HCT116 (cell line): ENCODE measurements at regions not wholly inside any gene's neighbourhood (a gene's known extent, or its start where the extent isn't known, plus 50 kb on each side); places are given as distances from the start of the nearest gene placed in this dataset.

Experiments
- ATAC-seq: fragments of 200-7000 bp; cut with Tn5 transposase; 2 replicates; pipeline ENCODE4 v1.9.1; 2020; ENCODE audit warnings: mild to moderate bottlenecking, moderate library complexity
- BruUV-seq: library from RNA; stranded (reverse); fragments of 400-500 nt; replicated peaks from 2 replicates; lab custom pipeline; 2021; lab: Mats Ljungman, UMichigan
- CTCF ChIA-PET: fragments of 300-600 bp; sonication (Branson Sonifier 250); formaldehyde crosslinking; loops from one replicate; lab custom pipeline; 2021; ENCODE audit warnings: antibody characterized with exemption; lab: Charles Lee
- POLR2A ChIA-PET: fragments of 300-600, 350-600 bp; sonication (Branson Sonifier 250); formaldehyde crosslinking; loops from one replicate; lab custom pipeline; 2021; ENCODE audit warnings: antibody characterized with exemption; lab: Charles Lee
- RAD21 ChIA-PET, 2 experiments: fragments of 300-600 bp; sonication (Branson Sonifier 250); formaldehyde crosslinking; loops; one replicate each; lab custom pipeline; 2023; ENCODE audit warnings: low total read pairs in 2 of 2; ENCODE audit not compliant: uncharacterized antibody in 2 of 2, unreplicated experiment in 2 of 2, low non-redundant PET in 1 of 2; lab: Charles Lee
- DNase-seq: peaks from one replicate; pipeline ENCODE4 v3.0.0-alpha.2; 2010; ENCODE audit warnings: low read depth, low spot score
- H2AFZ ChIP-seq: fragments of 200-600 bp; shearing (Covaris generic), sonication (generic); 2 replicates; pipeline ENCODE4 v1.6.1; 2017; ENCODE audit warnings: low read depth, mixed run types, mixed read lengths, antibody characterized with exemption, low read length; ENCODE audit not compliant: poor library complexity, severe bottlenecking
- H3K27ac ChIP-seq: 2 replicates; pipeline ENCODE4 v1.5.1; 2012; ENCODE audit warnings: low read depth, low read length
- H3K27me3 ChIP-seq: fragments of 200-600 bp; sonication (generic); 2 replicates; pipeline ENCODE4 v1.6.1; 2016; ENCODE audit warnings: mixed run types, low read length, mixed read lengths; ENCODE audit not compliant: insufficient read depth
- H3K36me3 ChIP-seq, 2 experiments: fragments of 200-500 bp in 1 of 2; fragments of 200-600 bp in 1 of 2; sonication (Bioruptor generic) in 1 of 2; sonication (generic) in 1 of 2; 2 replicates each; pipeline versions ENCODE4 v1.5.1 to v1.6.1; 2014 to 2016; ENCODE audit warnings: low read length in 2 of 2, inconsistent platforms in 1 of 2, mixed read lengths in 1 of 2, mixed run types in 1 of 2; ENCODE audit not compliant: insufficient read depth in 2 of 2, control insufficient read depth in 1 of 2
- H3K4me1 ChIP-seq, 2 experiments: fragments of 200-600 bp in 1 of 2; sonication (generic) in 1 of 2; 2 replicates each; pipeline versions ENCODE4 v1.5.1 to v1.6.1; 2012 to 2017; ENCODE audit warnings: low read length in 2 of 2, inconsistent platforms in 1 of 2, mild to moderate bottlenecking in 1 of 2, mixed read lengths in 1 of 2, mixed run types in 1 of 2, moderate library complexity in 1 of 2; ENCODE audit not compliant: insufficient read depth in 2 of 2, control insufficient read depth in 1 of 2
- H3K4me2 ChIP-seq: fragments of 200-600 bp; sonication (generic); 2 replicates; pipeline ENCODE4 v1.6.1; 2017; ENCODE audit warnings: mixed run types, low read length, mixed read lengths
- H3K4me3 ChIP-seq, 2 experiments: fragments of 200-600 bp in 1 of 2; sonication (generic) in 1 of 2; replicated peaks in 1 of 2; 2 replicates each; pipeline ENCODE4 v1.5.1; 2011 to 2016; ENCODE audit warnings: low read length in 2 of 2, control low read depth in 1 of 2, low read depth in 1 of 2, mild to moderate bottlenecking in 1 of 2, mixed read lengths in 1 of 2, mixed run types in 1 of 2
- H3K79me2 ChIP-seq: fragments of 200-600 bp; sonication (generic); 2 replicates; pipeline ENCODE4 v1.6.1; 2017; ENCODE audit warnings: mild to moderate bottlenecking, mixed run types, low read length, moderate library complexity, mixed read lengths; ENCODE audit not compliant: insufficient read depth
- H3K9ac ChIP-seq: fragments of 200-600 bp; sonication (generic); 2 replicates; pipeline ENCODE4 v1.6.1; 2016; ENCODE audit warnings: low read length, mixed read lengths
- H3K9me2 ChIP-seq: fragments of 200-600 bp; sonication (generic), shearing (Covaris generic); 2 replicates; pipeline ENCODE4 v1.6.1; 2017; ENCODE audit warnings: mixed run types, mild to moderate bottlenecking, moderate library complexity; ENCODE audit not compliant: insufficient read depth
- H3K9me3 ChIP-seq, 2 experiments: fragments of 200-500 bp in 1 of 2; fragments of 200-600 bp in 1 of 2; sonication (Bioruptor generic) in 1 of 2; sonication (generic) in 1 of 2; 2 replicates each; pipeline ENCODE4 v1.6.1; 2014 to 2017; ENCODE audit warnings: low read length in 2 of 2, mixed read lengths in 2 of 2, inconsistent platforms in 1 of 2, low read depth in 1 of 2, mild to moderate bottlenecking in 1 of 2, mixed run types in 1 of 2, moderate library complexity in 1 of 2; ENCODE audit not compliant: control insufficient read depth in 1 of 2, insufficient read depth in 1 of 2
- H4K20me1 ChIP-seq: fragments of 200-600 bp; sonication (generic), shearing (Covaris generic); 2 replicates; pipeline ENCODE4 v1.6.1; 2017; ENCODE audit warnings: mixed run types, mild to moderate bottlenecking, moderate library complexity; ENCODE audit not compliant: insufficient read depth
- CBX3 ChIP-seq: IDR thresholded peaks from 2 replicates; pipeline ENCODE4 v1.6.1; 2012; ENCODE audit warnings: low read depth
- ELF1 ChIP-seq: IDR thresholded peaks from 2 replicates; pipeline ENCODE4 v1.6.1; 2012; ENCODE audit warnings: low read depth, borderline replicate concordance
- EZH2 ChIP-seq: fragments of 200-600 bp; sonication (generic); IDR thresholded peaks from 2 replicates; pipeline ENCODE4 v1.6.1; 2017; ENCODE audit warnings: antibody characterized with exemption, mixed run types
- EZH2phosphoT487 ChIP-seq: fragments of 200-600 bp; IDR thresholded peaks from 2 replicates; pipeline ENCODE4 v1.6.1; 2018; ENCODE audit warnings: antibody characterized with exemption, borderline replicate concordance
- FOSL1 ChIP-seq: IDR thresholded peaks from 2 replicates; pipeline ENCODE4 v1.6.1; 2012; ENCODE audit warnings: low read depth
- JUND ChIP-seq: IDR thresholded peaks from 2 replicates; pipeline ENCODE4 v1.6.1; 2012
- POLR2A ChIP-seq: IDR thresholded peaks from 2 replicates; pipeline ENCODE4 v1.7.0; 2011; ENCODE audit warnings: borderline replicate concordance; ENCODE audit not compliant: insufficient read depth, insufficient read length; ENCODE audit errors: extremely low read depth
- POLR2AphosphoS5 ChIP-seq: IDR thresholded peaks from 2 replicates; pipeline ENCODE4 v1.6.1; 2011; ENCODE audit warnings: mild to moderate bottlenecking, low read depth, low read length, moderate library complexity
- RAD21 ChIP-seq: IDR thresholded peaks from 2 replicates; pipeline ENCODE4 v1.6.1; 2012; ENCODE audit warnings: low read depth, mild to moderate bottlenecking
- REST ChIP-seq: IDR thresholded peaks from 2 replicates; pipeline ENCODE4 v1.6.1; 2012; ENCODE audit warnings: low read depth
- SIN3A ChIP-seq: IDR thresholded peaks from 2 replicates; pipeline ENCODE4 v1.6.1; 2012; ENCODE audit warnings: low read depth
- SP1 ChIP-seq: IDR thresholded peaks from 2 replicates; pipeline ENCODE4 v1.6.1; 2012; ENCODE audit warnings: low read depth
- SRF ChIP-seq: IDR thresholded peaks from 2 replicates; pipeline ENCODE4 v1.6.1; 2012; ENCODE audit warnings: low read depth
- TCF7L2 ChIP-seq: IDR thresholded peaks from 2 replicates; pipeline ENCODE4 v1.7.0; 2011; ENCODE audit warnings: borderline replicate concordance, inconsistent platforms; ENCODE audit not compliant: insufficient read depth, insufficient read length; ENCODE audit errors: extremely low read depth
- YY1 ChIP-seq: IDR thresholded peaks from 2 replicates; pipeline ENCODE4 v1.6.1; 2011; ENCODE audit warnings: low read length, low read depth, moderate library complexity, mild to moderate bottlenecking; ENCODE audit not compliant: insufficient replicate concordance; ENCODE audit errors: extremely low read depth
- ZNF274 ChIP-seq: fragments of 200-500 bp; sonication (Bioruptor generic); IDR thresholded peaks from 2 replicates; pipeline ENCODE4 v1.6.1; 2014; ENCODE audit warnings: mild to moderate bottlenecking, low read depth, low read length, inconsistent platforms
- intact Hi-C: fragments of 100-400 bp; cut with micrococcal nuclease; formaldehyde crosslinking; loops from 2 replicates; pipeline ENCODE4 v1.10.0; 2022
- TF ChIP-seq, protein P1 (sequence below): IDR thresholded peaks from 2 replicates; pipeline ENCODE4 v1.6.1; 2011; ENCODE audit warnings: mild to moderate bottlenecking, low read length, moderate library complexity; ENCODE audit not compliant: insufficient replicate concordance; ENCODE audit errors: extremely low read depth
- TF ChIP-seq, protein P2 (sequence below): IDR thresholded peaks from 2 replicates; pipeline ENCODE4 v1.6.1; 2012
- TF ChIP-seq, protein P3 (sequence below): IDR thresholded peaks from 2 replicates; pipeline ENCODE4 v1.6.1; 2012
- TF ChIP-seq, protein P4 (sequence below), 3 experiments: fragments of 200-600 bp in 1 of 3; sonication (generic) in 1 of 3; IDR thresholded peaks in 2 of 3; conservative IDR thresholded peaks in 1 of 3; 2 replicates each; pipeline ENCODE4 v1.5.1; 2012 to 2017; ENCODE audit warnings: low read depth in 2 of 3, low read length in 2 of 3, antibody characterized with exemption in 1 of 3, borderline replicate concordance in 1 of 3, control low read depth in 1 of 3, mild to moderate bottlenecking in 1 of 3, mixed read lengths in 1 of 3, mixed run types in 1 of 3, moderate library complexity in 1 of 3; ENCODE audit not compliant: insufficient read depth in 1 of 3

DNA sequence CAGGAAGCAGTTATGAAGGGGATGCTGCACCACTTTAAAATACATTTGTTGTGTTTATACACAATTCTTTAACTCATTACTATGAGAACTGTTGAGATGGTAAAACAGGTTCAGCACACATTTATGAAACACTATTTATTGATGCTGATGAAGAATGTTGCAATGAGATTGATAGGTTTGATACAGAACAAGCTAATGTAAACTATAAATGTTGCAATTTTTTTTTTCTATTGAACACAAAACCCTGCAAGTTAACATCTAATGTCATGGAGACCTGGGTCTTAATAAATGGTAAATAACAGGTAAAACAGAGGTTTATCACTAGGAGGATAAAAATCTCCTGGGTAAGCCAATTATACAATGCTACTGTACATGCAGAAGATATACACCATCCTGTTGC, 857.6 kb downstream of the FSCB start:
- DNase-seq: no peak
- TF ChIP-seq EZH2phosphoT487 (no peak), SRF (no peak), ELF1 (no peak), JUND (no peak), ZNF274 (no peak), POLR2AphosphoS5 (no peak), CBX3 (no peak), RAD21 (no peak), EZH2 (no peak), TCF7L2 (no peak), POLR2A (no peak), REST (no peak), FOSL1 (no peak), YY1 (no peak), SIN3A (no peak), SP1 (no peak)
- TF ChIP-seq, protein P1, sequence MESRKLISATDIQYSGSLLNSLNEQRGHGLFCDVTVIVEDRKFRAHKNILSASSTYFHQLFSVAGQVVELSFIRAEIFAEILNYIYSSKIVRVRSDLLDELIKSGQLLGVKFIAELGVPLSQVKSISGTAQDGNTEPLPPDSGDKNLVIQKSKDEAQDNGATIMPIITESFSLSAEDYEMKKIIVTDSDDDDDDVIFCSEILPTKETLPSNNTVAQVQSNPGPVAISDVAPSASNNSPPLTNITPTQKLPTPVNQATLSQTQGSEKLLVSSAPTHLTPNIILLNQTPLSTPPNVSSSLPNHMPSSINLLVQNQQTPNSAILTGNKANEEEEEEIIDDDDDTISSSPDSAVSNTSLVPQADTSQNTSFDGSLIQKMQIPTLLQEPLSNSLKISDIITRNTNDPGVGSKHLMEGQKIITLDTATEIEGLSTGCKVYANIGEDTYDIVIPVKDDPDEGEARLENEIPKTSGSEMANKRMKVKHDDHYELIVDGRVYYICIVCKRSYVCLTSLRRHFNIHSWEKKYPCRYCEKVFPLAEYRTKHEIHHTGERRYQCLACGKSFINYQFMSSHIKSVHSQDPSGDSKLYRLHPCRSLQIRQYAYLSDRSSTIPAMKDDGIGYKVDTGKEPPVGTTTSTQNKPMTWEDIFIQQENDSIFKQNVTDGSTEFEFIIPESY: no peak
- TF ChIP-seq, protein P2, sequence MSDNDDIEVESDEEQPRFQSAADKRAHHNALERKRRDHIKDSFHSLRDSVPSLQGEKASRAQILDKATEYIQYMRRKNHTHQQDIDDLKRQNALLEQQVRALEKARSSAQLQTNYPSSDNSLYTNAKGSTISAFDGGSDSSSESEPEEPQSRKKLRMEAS: no peak
- TF ChIP-seq, protein P3, sequence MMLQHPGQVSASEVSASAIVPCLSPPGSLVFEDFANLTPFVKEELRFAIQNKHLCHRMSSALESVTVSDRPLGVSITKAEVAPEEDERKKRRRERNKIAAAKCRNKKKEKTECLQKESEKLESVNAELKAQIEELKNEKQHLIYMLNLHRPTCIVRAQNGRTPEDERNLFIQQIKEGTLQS: no peak
- TF ChIP-seq, protein P4, sequence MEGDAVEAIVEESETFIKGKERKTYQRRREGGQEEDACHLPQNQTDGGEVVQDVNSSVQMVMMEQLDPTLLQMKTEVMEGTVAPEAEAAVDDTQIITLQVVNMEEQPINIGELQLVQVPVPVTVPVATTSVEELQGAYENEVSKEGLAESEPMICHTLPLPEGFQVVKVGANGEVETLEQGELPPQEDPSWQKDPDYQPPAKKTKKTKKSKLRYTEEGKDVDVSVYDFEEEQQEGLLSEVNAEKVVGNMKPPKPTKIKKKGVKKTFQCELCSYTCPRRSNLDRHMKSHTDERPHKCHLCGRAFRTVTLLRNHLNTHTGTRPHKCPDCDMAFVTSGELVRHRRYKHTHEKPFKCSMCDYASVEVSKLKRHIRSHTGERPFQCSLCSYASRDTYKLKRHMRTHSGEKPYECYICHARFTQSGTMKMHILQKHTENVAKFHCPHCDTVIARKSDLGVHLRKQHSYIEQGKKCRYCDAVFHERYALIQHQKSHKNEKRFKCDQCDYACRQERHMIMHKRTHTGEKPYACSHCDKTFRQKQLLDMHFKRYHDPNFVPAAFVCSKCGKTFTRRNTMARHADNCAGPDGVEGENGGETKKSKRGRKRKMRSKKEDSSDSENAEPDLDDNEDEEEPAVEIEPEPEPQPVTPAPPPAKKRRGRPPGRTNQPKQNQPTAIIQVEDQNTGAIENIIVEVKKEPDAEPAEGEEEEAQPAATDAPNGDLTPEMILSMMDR (IDR thresholded peaks at IDR 0.05 in 2 of 3, conservative IDR thresholded peaks at IDR 0.05 in 1 of 3; ENCODE audit: borderline replicate concordance in 1 of 3, insufficient read depth in 1 of 3, low read depth in 2 of 3, low read length in 2 of 3): no peak

More for the DNA sequence above, 857.6 kb downstream of the FSCB start:
- Histone ChIP-seq H3K9me3 (no peaks in the 10 kb centered on the region; a peak in 1 of 4 replicates), H3K9ac (no peak overlapping the region), H4K20me1 (no peaks in the 10 kb centered on the region), H3K27me3 (no peaks in the 10 kb centered on the region), H3K9me2 (no peaks in the 10 kb centered on the region), H2AFZ (no peak overlapping the region), H3K4me3 (no peak overlapping the region), H3K27ac (no peak overlapping the region), H3K4me2 (no peak overlapping the region), H3K36me3 (no peaks in the 10 kb centered on the region), H3K4me1 (no peaks in the 10 kb centered on the region), H3K79me2 (no peaks in the 10 kb centered on the region)
- ATAC-seq: no peak
- BruUV-seq: no TSS peak
- ChIA-PET CTCF (no interaction called here), RAD21 (no interaction called here), POLR2A (no interaction called here)
- intact Hi-C loops: no loop called here
